Dendritic cell treated with granulocyte-macrophage colony-stimulating factor and Interleukin-4, amounts not matched to agents 40 ng/mL and 50 ng/mL, for 4 days (primary cell): ENCODE measurements at regions not wholly inside any gene's neighbourhood (a gene's known extent, or its start where the extent isn't known, plus 50 kb on each side); places are given as distances from the start of the nearest gene placed in this dataset.
"Not testable (repeated sequence)": the region's sequence is repeated elsewhere in the genome, so short reads cannot be mapped to it uniquely, and the experiment has no call there.

Experiments
- H3K27ac Mint-ChIP-seq: one replicate; pipeline ENCODE4 v1.8.0; 2022; ENCODE audit warnings: mild to moderate bottlenecking, mixed read lengths
- H3K27me3 Mint-ChIP-seq: one replicate; pipeline ENCODE4 v1.8.0; 2022; ENCODE audit warnings: mild to moderate bottlenecking, mixed read lengths
- H3K36me3 Mint-ChIP-seq: one replicate; pipeline ENCODE4 v1.8.0; 2022; ENCODE audit warnings: low read depth, mixed read lengths
- H3K4me1 Mint-ChIP-seq: one replicate; pipeline ENCODE4 v1.8.0; 2022; ENCODE audit warnings: low read depth, mixed read lengths
- H3K4me3 Mint-ChIP-seq: one replicate; pipeline ENCODE4 v1.8.0; 2022; ENCODE audit warnings: mild to moderate bottlenecking, moderate library complexity, mixed read lengths
- H3K9me3 Mint-ChIP-seq: one replicate; pipeline ENCODE4 v1.8.0; 2022; ENCODE audit warnings: mixed read lengths
- intact Hi-C: fragments of 100-400 bp; cut with micrococcal nuclease; formaldehyde crosslinking; loops from one replicate; pipeline ENCODE4 v1.15.0; 2022

- Mint-ChIP-seq H3K27ac (no peak overlapping the region), H3K27me3 (peaks cover 86% of the 10 kb centered on the region), H3K9me3 (no peaks in the 10 kb centered on the region), H3K4me3 (no peak overlapping the region), H3K4me1 (no peaks in the 10 kb centered on the region), H3K36me3 (no peaks in the 10 kb centered on the region)
- intact Hi-C loops: no loop called here
Observed at GRCh38 chr17:49898366-49899190, 50.7 kb upstream of the TAC4 start.

DNA sequence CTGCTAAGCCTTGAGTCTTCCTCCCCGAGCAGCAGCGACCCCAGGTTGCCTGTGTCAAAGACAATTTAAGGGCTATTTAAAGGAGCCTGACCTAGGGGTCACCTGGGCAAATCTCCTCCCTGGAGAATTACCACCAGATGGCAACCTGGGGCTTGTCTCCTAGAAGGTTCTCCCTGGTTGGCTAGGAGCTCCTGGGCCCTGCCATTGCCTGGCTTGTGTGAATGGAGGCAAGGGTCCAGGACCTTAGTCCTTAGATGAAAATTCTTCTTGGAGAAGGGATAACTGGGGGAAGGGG lies 51.3 kb upstream of the TAC4 start:
- intact Hi-C loops: no loop called here
- Mint-ChIP-seq H3K36me3 (no peaks in the 10 kb centered on the region), H3K4me1 (no peaks in the 10 kb centered on the region), H3K4me3 (no peak overlapping the region), H3K27ac (no peak overlapping the region), H3K9me3 (no peaks in the 10 kb centered on the region), H3K27me3 (peaks cover 86% of the 10 kb centered on the region)

DNA sequence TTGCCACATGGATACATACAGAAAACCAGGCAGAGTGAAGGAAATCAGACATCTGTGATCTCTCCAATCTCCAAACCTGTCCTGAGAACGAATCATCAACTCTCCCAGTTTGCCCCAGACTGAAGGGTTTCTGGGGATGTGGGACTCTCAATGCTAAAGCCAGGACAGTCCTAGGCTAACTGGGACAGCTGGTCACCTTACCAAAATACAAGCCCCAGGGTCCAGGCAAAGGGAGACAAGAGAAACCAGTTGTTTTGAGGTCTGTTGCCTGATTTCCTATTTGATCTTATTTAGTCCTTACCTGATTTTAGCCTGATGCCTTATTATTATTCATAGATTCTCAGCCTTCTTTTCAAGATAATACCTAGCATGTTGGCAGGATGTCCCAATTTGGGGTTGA lies 51.7 kb upstream of the TAC4 start:
- H3K36me3 Mint-ChIP-seq: no peaks in the 10 kb centered on the region
- H3K9me3 Mint-ChIP-seq: no peaks in the 10 kb centered on the region
- H3K4me3 Mint-ChIP-seq: no peak overlapping the region
- peaks cover 88% of the 10 kb centered on the region for H3K27me3 Mint-ChIP-seq
- H3K27ac Mint-ChIP-seq: no peak overlapping the region
- no peaks in the 10 kb centered on the region for H3K4me1 Mint-ChIP-seq
- intact Hi-C loops: no loop called here

- not testable (repeated sequence) for H3K4me3 Mint-ChIP-seq, H3K27ac Mint-ChIP-seq, H3K36me3 Mint-ChIP-seq
Observed at GRCh38 chr17:49900801-49901200, 52.9 kb upstream of the TAC4 start.

GRCh38 chr17:49901460-49902331 lies 53.8 kb upstream of the TAC4 start:
- H3K36me3 Mint-ChIP-seq: no peaks in the 10 kb centered on the region
- intact Hi-C loops: no loop called here
- no peaks in the 10 kb centered on the region for H3K9me3 Mint-ChIP-seq
- no peak overlapping the region for H3K27ac Mint-ChIP-seq
- no peak overlapping the region for H3K4me3 Mint-ChIP-seq
- no peaks in the 10 kb centered on the region for H3K4me1 Mint-ChIP-seq
- H3K27me3 Mint-ChIP-seq: peaks cover 93% of the 10 kb centered on the region

More at GRCh38 chr17:49900801-49901200, 52.9 kb upstream of the TAC4 start:
- peaks cover 90% of the 10 kb centered on the region for H3K27me3 Mint-ChIP-seq
- H3K9me3 Mint-ChIP-seq, H3K4me1 Mint-ChIP-seq, intact Hi-C loops: not testable (repeated sequence)

- intact Hi-C loops: no loop called here
- H3K4me1 Mint-ChIP-seq: no peaks in the 10 kb centered on the region
- peaks cover 95% of the 10 kb centered on the region for H3K27me3 Mint-ChIP-seq
- no peak overlapping the region for H3K4me3 Mint-ChIP-seq
- H3K9me3 Mint-ChIP-seq: no peaks in the 10 kb centered on the region
- H3K27ac Mint-ChIP-seq: no peak overlapping the region
- H3K36me3 Mint-ChIP-seq: no peaks in the 10 kb centered on the region
Observed at GRCh38 chr17:49903523-49903922, 55.7 kb upstream of the TAC4 start.

DNA sequence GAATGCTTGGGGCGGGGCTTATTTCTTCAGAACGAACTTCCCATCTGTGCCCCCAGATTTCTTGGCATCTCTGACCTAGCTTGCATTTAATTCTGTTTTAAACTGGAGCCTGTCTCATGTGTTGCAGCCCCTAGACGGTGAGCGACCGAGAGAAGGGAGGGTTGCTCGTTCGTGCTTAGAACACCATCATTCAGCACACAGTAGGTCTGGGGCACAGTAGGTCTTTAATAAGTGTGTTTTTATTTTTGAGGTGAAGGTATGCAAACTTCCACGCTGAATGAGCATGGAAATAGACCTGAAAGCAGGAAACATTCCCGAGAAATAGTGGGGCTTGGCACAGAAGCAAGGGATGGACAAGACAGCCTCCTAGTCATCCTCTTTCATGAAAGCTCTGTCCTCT lies 57.0 kb upstream of the TAC4 start:
- intact Hi-C loops: no loop called here
- Mint-ChIP-seq H3K27ac (no peak overlapping the region), H3K27me3 (peaks cover 95% of the 10 kb centered on the region), H3K36me3 (no peaks in the 10 kb centered on the region), H3K4me3 (no peak overlapping the region), H3K9me3 (no peaks in the 10 kb centered on the region), H3K4me1 (no peaks in the 10 kb centered on the region)

- intact Hi-C loops: no loop called here
Observed at GRCh38 chr17:49906531-49907136, 58.8 kb upstream of the TAC4 start.

DNA sequence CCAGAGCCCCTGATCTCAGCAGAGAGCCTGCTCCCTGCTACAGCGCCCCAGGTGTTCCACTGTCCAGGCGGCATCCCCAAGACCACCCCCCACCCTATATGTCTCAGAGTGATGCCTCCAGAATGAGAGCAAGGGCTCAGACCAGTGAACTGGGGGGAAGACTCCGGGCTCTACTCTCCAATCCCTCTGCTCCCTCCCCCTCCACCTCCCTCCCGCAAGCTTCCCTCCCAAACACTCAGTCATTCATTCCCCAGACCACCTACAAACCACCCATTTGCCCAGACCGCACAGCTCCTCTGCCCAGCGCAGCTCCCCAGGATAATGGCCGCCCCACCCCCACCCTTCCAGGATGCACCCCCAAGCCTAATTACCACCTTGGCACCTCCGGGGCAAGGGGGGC lies 59.4 kb upstream of the TAC4 start:
- Mint-ChIP-seq H3K9me3 (no peaks in the 10 kb centered on the region), H3K27ac (no peak overlapping the region), H3K36me3 (no peaks in the 10 kb centered on the region), H3K4me1 (no peaks in the 10 kb centered on the region), H3K4me3 (no peak overlapping the region), H3K27me3 (peaks cover 97% of the 10 kb centered on the region)
- intact Hi-C loops: no loop called here

More at GRCh38 chr17:49906531-49907136, 58.8 kb upstream of the TAC4 start:
- no peak overlapping the region for H3K4me3 Mint-ChIP-seq
- H3K9me3 Mint-ChIP-seq: no peaks in the 10 kb centered on the region
- H3K27ac Mint-ChIP-seq: no peak overlapping the region
- no peaks in the 10 kb centered on the region for H3K36me3 Mint-ChIP-seq
- peaks cover 95% of the 10 kb centered on the region for H3K27me3 Mint-ChIP-seq
- no peaks in the 10 kb centered on the region for H3K4me1 Mint-ChIP-seq

- intact Hi-C loops: no loop called here
- H3K27ac Mint-ChIP-seq: no peak overlapping the region
- H3K4me1 Mint-ChIP-seq: no peaks in the 10 kb centered on the region
- H3K27me3 Mint-ChIP-seq: peaks cover 98% of the 10 kb centered on the region
- no peaks in the 10 kb centered on the region for H3K36me3 Mint-ChIP-seq
- no peak overlapping the region for H3K4me3 Mint-ChIP-seq
- no peaks in the 10 kb centered on the region for H3K9me3 Mint-ChIP-seq
Observed at GRCh38 chr17:49908782-49909714, 59.9 kb upstream of the DLX4 start.

GRCh38 chr17:49910094-49910857 lies 58.7 kb upstream of the DLX4 start:
- H3K36me3 Mint-ChIP-seq: no peaks in the 10 kb centered on the region
- peaks cover 96% of the 10 kb centered on the region for H3K27me3 Mint-ChIP-seq
- intact Hi-C loops: no loop called here
- H3K4me3 Mint-ChIP-seq: no peak overlapping the region
- no peaks in the 10 kb centered on the region for H3K4me1 Mint-ChIP-seq
- no peak overlapping the region for H3K27ac Mint-ChIP-seq
- no peaks in the 10 kb centered on the region for H3K9me3 Mint-ChIP-seq

DNA sequence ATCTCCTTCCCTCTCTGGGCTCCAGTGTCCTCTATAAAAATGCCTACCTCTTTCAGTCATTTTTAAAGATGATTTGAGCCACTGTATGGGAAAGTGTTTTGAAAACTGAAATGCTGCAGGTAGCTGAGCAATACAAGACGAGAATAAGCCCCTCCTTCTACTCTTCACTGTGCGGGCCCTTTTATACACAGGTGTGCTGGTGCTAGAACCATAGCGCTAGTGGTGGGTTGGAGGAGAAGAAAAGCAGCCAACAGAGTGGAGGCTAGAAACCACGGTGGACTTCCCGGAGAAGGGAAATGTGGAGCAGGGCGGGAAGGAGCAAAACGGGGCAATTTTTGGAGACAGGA lies 58.2 kb upstream of the DLX4 start:
- intact Hi-C loops: no loop called here
- Mint-ChIP-seq H3K4me3 (no peak overlapping the region), H3K4me1 (no peaks in the 10 kb centered on the region), H3K27me3 (peaks cover 96% of the 10 kb centered on the region), H3K36me3 (no peaks in the 10 kb centered on the region), H3K27ac (no peak overlapping the region), H3K9me3 (no peaks in the 10 kb centered on the region)

DNA sequence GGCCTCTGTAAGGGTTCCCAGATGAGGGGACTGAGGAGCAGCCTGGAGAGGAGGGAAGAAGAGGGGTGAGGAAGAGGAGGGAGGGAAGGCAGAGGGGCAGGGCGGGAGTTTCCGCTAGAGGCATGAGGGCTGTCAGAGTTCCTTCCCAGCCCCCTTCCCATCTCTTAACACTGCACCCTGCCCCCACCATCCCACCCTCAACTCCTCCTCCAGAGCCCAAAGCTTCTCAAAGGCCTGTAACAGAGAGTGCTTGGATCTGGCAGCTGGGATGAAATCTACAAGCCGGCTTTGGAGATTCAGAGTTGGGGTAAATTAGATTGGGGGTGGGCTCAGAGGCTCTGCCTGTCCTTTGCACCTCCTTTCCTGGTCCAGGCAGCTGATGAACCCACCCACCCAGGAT lies 57.3 kb upstream of the DLX4 start:
- Mint-ChIP-seq H3K27ac (no peak overlapping the region), H3K9me3 (no peaks in the 10 kb centered on the region), H3K4me3 (no peak overlapping the region), H3K27me3 (peaks cover 97% of the 10 kb centered on the region), H3K4me1 (peaks cover 2% of the 10 kb centered on the region), H3K36me3 (no peaks in the 10 kb centered on the region)
- intact Hi-C loops: no loop called here
